ENCODE measurements at regions not wholly inside any gene's neighbourhood (a gene's known extent, or its start where the extent isn't known, plus 50 kb on each side); places are given as distances from the start of the nearest gene placed in this dataset.

DNA sequence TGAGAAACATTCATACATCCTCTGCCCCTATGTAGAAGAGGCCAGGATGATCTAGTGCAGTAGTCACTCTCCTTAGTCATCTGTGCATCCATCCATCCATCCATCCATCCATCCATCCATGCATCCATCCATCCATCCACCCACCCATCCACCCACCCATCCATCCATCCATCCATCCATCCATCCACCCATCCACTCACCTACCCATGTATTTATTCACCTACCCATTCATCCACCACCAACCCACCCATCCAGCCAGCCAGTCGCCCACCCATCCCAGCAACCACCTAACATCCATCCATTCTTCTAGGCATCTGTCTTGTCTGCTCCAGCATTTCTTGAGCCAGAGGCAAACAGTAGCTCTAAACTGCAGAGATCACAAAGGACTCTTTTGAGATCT is 87.1 kb downstream of the MSX2 start:
- no peak overlapping the region for H3K27ac Mint-ChIP-seq
- Histone ChIP-seq H3K27me3 (ENCODE audit: insufficient read depth, low read length, poor library complexity, severe bottlenecking) (no peaks in the 10 kb centered on the region), H3K27ac (ENCODE audit: low read depth, low read length) (no peak overlapping the region), H3K36me3 (ENCODE audit: insufficient read depth, low read length) (no peaks in the 10 kb centered on the region), H3K9me3 (ENCODE audit: low read length) (no peaks in the 10 kb centered on the region), H3K4me1 (ENCODE audit: insufficient read depth, low read length) (no peaks in the 10 kb centered on the region), H3K4me3 (ENCODE audit: low read length) (no peak overlapping the region)
- no peak overlapping the region for H3K4me3 Mint-ChIP-seq
- DNase-seq = no peak
- ChIA-PET CTCF (no interaction called here), POLR2A (no interaction called here)
- no peaks in the 10 kb centered on the region for H3K36me3 Mint-ChIP-seq
- peaks cover 6 to 13% (median 8%) of the 10 kb centered on the region in 5 donors for H3K9me3 Mint-ChIP-seq
- H3K4me1 Mint-ChIP-seq = no peaks in the 10 kb centered on the region
- H3K27me3 Mint-ChIP-seq = peaks cover 0 to 3% of the 10 kb centered on the region in 2 donors

DNA sequence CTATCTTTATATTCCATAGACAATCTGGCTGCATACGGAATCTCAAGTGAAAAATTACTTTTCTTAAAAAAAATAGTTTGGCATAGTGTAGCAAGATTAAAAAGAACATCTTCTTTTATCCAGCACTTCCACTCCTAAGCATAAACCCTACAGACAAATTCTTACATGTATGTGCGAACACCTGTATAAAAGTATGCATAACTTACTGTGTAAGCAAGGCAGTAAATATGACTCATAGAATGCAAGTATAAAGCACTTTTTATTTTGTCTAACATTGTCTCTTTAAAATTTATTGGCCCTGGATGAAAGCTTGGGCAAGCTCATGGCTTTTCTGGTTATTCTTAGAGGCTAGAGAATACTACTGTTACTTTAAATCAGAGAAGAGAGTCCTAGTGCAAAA is 86.4 kb downstream of the MSX2 start:
- Mint-ChIP-seq H3K4me1 (no peaks in the 10 kb centered on the region), H3K36me3 (no peaks in the 10 kb centered on the region), H3K9me3 (peaks cover 2 to 10% (median 3%) of the 10 kb centered on the region in 5 donors), H3K4me3 (no peak overlapping the region), H3K27ac (no peak overlapping the region), H3K27me3 (peaks cover 0 to 1% of the 10 kb centered on the region in 2 donors)
- Histone ChIP-seq H3K27me3 (ENCODE audit: insufficient read depth, low read length, poor library complexity, severe bottlenecking) (no peaks in the 10 kb centered on the region), H3K27ac (ENCODE audit: low read depth, low read length) (no peak overlapping the region), H3K9me3 (ENCODE audit: low read length) (no peaks in the 10 kb centered on the region), H3K36me3 (ENCODE audit: insufficient read depth, low read length) (no peaks in the 10 kb centered on the region), H3K4me3 (ENCODE audit: low read length) (no peak overlapping the region), H3K4me1 (ENCODE audit: insufficient read depth, low read length) (no peaks in the 10 kb centered on the region)
- DNase-seq = no peak
- POLR2A ChIA-PET = no interaction called here
- CTCF ChIA-PET = no interaction called here

GRCh38 chr5:174807471-174807870 is 83.1 kb downstream of the MSX2 start:
- no peaks in the 10 kb centered on the region for H3K9me3 ChIP-seq (ENCODE audit: low read length)
- no peaks in the 10 kb centered on the region for H3K36me3 Mint-ChIP-seq
- no peak overlapping the region for H3K27ac Mint-ChIP-seq
- H3K27me3 Mint-ChIP-seq = no peaks in the 10 kb centered on the region
- no peak overlapping the region for H3K4me3 ChIP-seq (ENCODE audit: low read length)
- H3K4me1 ChIP-seq (ENCODE audit: insufficient read depth, low read length) = no peaks in the 10 kb centered on the region
- no peak overlapping the region for H3K4me3 Mint-ChIP-seq
- no peaks in the 10 kb centered on the region for H3K4me1 Mint-ChIP-seq
- peaks cover 0 to 5% (median 4%) of the 10 kb centered on the region in 5 donors for H3K9me3 Mint-ChIP-seq
- DNase-seq = no peak
- no peaks in the 10 kb centered on the region for H3K36me3 ChIP-seq (ENCODE audit: insufficient read depth, low read length)
- H3K27me3 ChIP-seq (ENCODE audit: insufficient read depth, low read length, poor library complexity, severe bottlenecking) = no peaks in the 10 kb centered on the region
- no peak overlapping the region for H3K27ac ChIP-seq (ENCODE audit: low read depth, low read length)
- POLR2A ChIA-PET = no interaction called here
- CTCF ChIA-PET = no interaction called here

DNA sequence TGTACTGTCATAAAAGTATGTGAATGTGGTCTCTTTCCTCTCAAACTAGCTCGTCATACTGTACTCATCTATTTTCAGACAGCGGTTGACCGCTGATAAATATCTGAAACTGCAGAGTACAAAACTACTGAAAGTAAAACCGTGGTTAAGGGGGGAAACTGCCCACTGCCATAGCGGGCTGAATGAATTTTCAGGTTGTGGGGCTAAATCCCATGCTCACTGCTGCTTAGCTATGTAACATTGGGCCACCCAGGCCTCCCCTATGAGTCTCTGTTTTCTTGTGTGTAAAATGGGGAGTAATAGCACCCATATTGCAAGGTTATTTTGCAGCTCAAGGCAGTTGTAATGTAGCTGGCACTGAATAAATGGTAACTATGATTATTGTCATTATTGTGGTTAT is 82.3 kb downstream of the MSX2 start:
- Histone ChIP-seq H3K4me1 (ENCODE audit: insufficient read depth, low read length) (no peaks in the 10 kb centered on the region), H3K4me3 (ENCODE audit: low read length) (no peak overlapping the region), H3K9me3 (ENCODE audit: low read length) (no peaks in the 10 kb centered on the region), H3K36me3 (ENCODE audit: insufficient read depth, low read length) (no peaks in the 10 kb centered on the region), H3K27ac (ENCODE audit: low read depth, low read length) (no peak overlapping the region), H3K27me3 (ENCODE audit: insufficient read depth, low read length, poor library complexity, severe bottlenecking) (no peaks in the 10 kb centered on the region)
- Mint-ChIP-seq H3K9me3 (peaks cover 0 to 5% (median 3%) of the 10 kb centered on the region in 5 donors), H3K4me1 (no peaks in the 10 kb centered on the region), H3K4me3 (no peak overlapping the region), H3K27ac (no peak overlapping the region), H3K36me3 (no peaks in the 10 kb centered on the region), H3K27me3 (no peaks in the 10 kb centered on the region)
- ChIA-PET POLR2A (no interaction called here), CTCF (no interaction called here)
- DNase-seq = no peak

- ChIA-PET POLR2A (no interaction called here), CTCF (no interaction called here)
- H3K9me3 Mint-ChIP-seq = peaks cover 2 to 9% (median 4%) of the 10 kb centered on the region in 5 donors
- no peaks in the 10 kb centered on the region for H3K4me1 ChIP-seq (ENCODE audit: insufficient read depth, low read length)
- H3K27me3 Mint-ChIP-seq = peaks cover 7% of the 10 kb centered on the region in 2 donors
- H3K27ac Mint-ChIP-seq = no peak overlapping the region
- no peaks in the 10 kb centered on the region for H3K36me3 ChIP-seq (ENCODE audit: insufficient read depth, low read length)
- H3K36me3 Mint-ChIP-seq = no peaks in the 10 kb centered on the region
- no peaks in the 10 kb centered on the region for H3K9me3 ChIP-seq (ENCODE audit: low read length)
- no peak overlapping the region for H3K27ac ChIP-seq (ENCODE audit: low read depth, low read length)
- H3K4me3 Mint-ChIP-seq = no peak overlapping the region
- no peak for DNase-seq
- no peaks in the 10 kb centered on the region for H3K27me3 ChIP-seq (ENCODE audit: insufficient read depth, low read length, poor library complexity, severe bottlenecking)
- H3K4me3 ChIP-seq (ENCODE audit: low read length) = no peak overlapping the region
- no peaks in the 10 kb centered on the region for H3K4me1 Mint-ChIP-seq
Observed at GRCh38 chr5:174801798-174802197, 77.4 kb downstream of the MSX2 start.

DNA sequence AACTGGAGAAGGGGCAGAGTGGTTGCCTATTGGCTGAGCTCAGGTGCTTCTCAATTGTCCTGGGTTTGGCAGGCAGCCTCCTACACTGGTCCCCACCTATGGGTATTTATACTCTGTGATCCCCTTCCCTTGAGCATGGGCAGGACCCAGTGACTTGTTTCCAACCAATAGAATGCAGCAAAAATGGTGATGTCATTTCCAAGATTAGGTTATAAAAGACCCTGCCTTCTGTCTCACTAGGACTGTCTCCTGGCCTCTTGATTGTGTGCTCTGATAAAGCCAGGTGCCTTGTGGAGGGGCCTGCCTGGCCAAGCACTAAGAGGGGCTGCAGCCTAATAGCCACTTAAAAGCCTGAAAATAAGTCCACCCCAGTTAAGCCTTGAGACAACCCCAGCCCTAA is 76.1 kb downstream of the MSX2 start:
- CTCF ChIA-PET = no interaction called here
- POLR2A ChIA-PET = no interaction called here
- H3K36me3 Mint-ChIP-seq = no peaks in the 10 kb centered on the region

GRCh38 chr5:174799121-174799520 is 74.7 kb downstream of the MSX2 start:
- Mint-ChIP-seq H3K4me3 (no peak overlapping the region), H3K4me1 (no peaks in the 10 kb centered on the region), H3K9me3 (peaks cover 0 to 5% (median 3%) of the 10 kb centered on the region in 5 donors), H3K36me3 (no peaks in the 10 kb centered on the region), H3K27me3 (peaks cover 17 to 24% of the 10 kb centered on the region in 2 donors), H3K27ac (no peak overlapping the region)
- DNase-seq = no peak
- H3K27ac ChIP-seq (ENCODE audit: low read depth, low read length) = no peak overlapping the region
- no peaks in the 10 kb centered on the region for H3K4me1 ChIP-seq (ENCODE audit: insufficient read depth, low read length)
- no peak overlapping the region for H3K4me3 ChIP-seq (ENCODE audit: low read length)
- H3K27me3 ChIP-seq (ENCODE audit: insufficient read depth, low read length, poor library complexity, severe bottlenecking) = no peaks in the 10 kb centered on the region
- POLR2A ChIA-PET = no interaction called here
- CTCF ChIA-PET = no interaction called here
- no peaks in the 10 kb centered on the region for H3K36me3 ChIP-seq (ENCODE audit: insufficient read depth, low read length)
- H3K9me3 ChIP-seq (ENCODE audit: low read length) = no peaks in the 10 kb centered on the region

More for the DNA sequence above, 76.1 kb downstream of the MSX2 start:
- Histone ChIP-seq H3K4me1 (ENCODE audit: insufficient read depth, low read length) (no peaks in the 10 kb centered on the region), H3K27me3 (ENCODE audit: insufficient read depth, low read length, poor library complexity, severe bottlenecking) (no peaks in the 10 kb centered on the region), H3K4me3 (ENCODE audit: low read length) (no peak overlapping the region), H3K9me3 (ENCODE audit: low read length) (no peaks in the 10 kb centered on the region), H3K36me3 (ENCODE audit: insufficient read depth, low read length) (no peaks in the 10 kb centered on the region), H3K27ac (ENCODE audit: low read depth, low read length) (no peak overlapping the region)
- no peak overlapping the region for H3K27ac Mint-ChIP-seq
- H3K4me1 Mint-ChIP-seq = no peaks in the 10 kb centered on the region
- no peak for DNase-seq
- peaks cover 2 to 7% (median 4%) of the 10 kb centered on the region in 5 donors for H3K9me3 Mint-ChIP-seq
- peaks cover 17 to 19% of the 10 kb centered on the region in 2 donors for H3K27me3 Mint-ChIP-seq
- no peak overlapping the region for H3K4me3 Mint-ChIP-seq

DNA sequence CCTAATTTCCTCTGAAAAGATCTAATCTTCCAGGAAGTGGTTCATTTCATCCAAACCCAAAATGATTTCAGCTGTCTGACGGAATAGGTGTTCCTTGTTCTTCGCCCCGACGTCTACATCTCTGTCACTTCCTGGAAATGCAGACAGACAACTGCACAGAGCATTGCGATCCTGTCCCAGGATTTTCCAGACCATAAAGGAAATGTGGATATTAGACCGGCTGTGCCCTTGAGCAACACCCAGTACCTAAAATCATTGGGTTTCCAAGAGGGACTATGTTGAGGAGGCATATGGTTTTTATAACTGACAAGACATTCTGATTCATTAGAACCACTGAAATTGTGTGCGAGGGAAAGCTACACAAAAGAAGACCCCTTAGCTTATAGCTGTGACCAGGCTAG is 74.2 kb downstream of the MSX2 start:
- Histone ChIP-seq H3K4me1 (ENCODE audit: insufficient read depth, low read length) (peaks cover 4% of the 10 kb centered on the region), H3K27me3 (ENCODE audit: insufficient read depth, low read length, poor library complexity, severe bottlenecking) (no peaks in the 10 kb centered on the region), H3K27ac (ENCODE audit: low read depth, low read length) (no peak overlapping the region), H3K36me3 (ENCODE audit: insufficient read depth, low read length) (no peaks in the 10 kb centered on the region), H3K4me3 (ENCODE audit: low read length) (no peak overlapping the region), H3K9me3 (ENCODE audit: low read length) (no peaks in the 10 kb centered on the region)
- no peak overlapping the region for H3K4me3 Mint-ChIP-seq
- peaks cover 0 to 4% (median 0%) of the 10 kb centered on the region in 3 donors for H3K4me1 Mint-ChIP-seq
- no peak overlapping the region for H3K27ac Mint-ChIP-seq
- H3K27me3 Mint-ChIP-seq = peaks cover 17 to 25% of the 10 kb centered on the region in 2 donors
- no peak for DNase-seq
- CTCF ChIA-PET = no interaction called here
- H3K9me3 Mint-ChIP-seq = peaks cover 0 to 5% (median 3%) of the 10 kb centered on the region in 5 donors
- H3K36me3 Mint-ChIP-seq = no peaks in the 10 kb centered on the region
- POLR2A ChIA-PET = no interaction called here

GRCh38 chr5:174796711-174797192 is 72.4 kb downstream of the MSX2 start:
- Histone ChIP-seq H3K27me3 (ENCODE audit: insufficient read depth, low read length, poor library complexity, severe bottlenecking) (peaks cover 7% of the 10 kb centered on the region), H3K4me3 (ENCODE audit: low read length) (no peak overlapping the region), H3K4me1 (ENCODE audit: insufficient read depth, low read length) (peaks cover 6% of the 10 kb centered on the region), H3K9me3 (ENCODE audit: low read length) (no peaks in the 10 kb centered on the region), H3K27ac (ENCODE audit: low read depth, low read length) (no peak overlapping the region), H3K36me3 (ENCODE audit: insufficient read depth, low read length) (no peaks in the 10 kb centered on the region)
- CTCF ChIA-PET = no interaction called here
- Mint-ChIP-seq H3K27ac (no peak overlapping the region), H3K9me3 (peaks cover 0 to 5% (median 4%) of the 10 kb centered on the region in 5 donors), H3K36me3 (no peaks in the 10 kb centered on the region), H3K4me3 (no peak overlapping the region), H3K27me3 (peaks cover 21 to 35% of the 10 kb centered on the region in 2 donors), H3K4me1 (peaks cover 0 to 7% (median 0%) of the 10 kb centered on the region in 3 donors)
- no peak for DNase-seq
- POLR2A ChIA-PET = no interaction called here
